Panc1 (cell line): ENCODE measurements at regions not wholly inside any gene's neighbourhood (a gene's known extent, or its start where the extent isn't known, plus 50 kb on each side); places are given as distances from the start of the nearest gene placed in this dataset.

Source experiments
- ATAC-seq: fragments of 200-7000 bp; cut with Tn5 transposase; 2 replicates; pipeline ENCODE4 v1.9.1; 2020; ENCODE audit warnings: mild to moderate bottlenecking, moderate library complexity
- BruUV-seq: library from RNA; stranded (reverse); fragments of 400-500 nt; replicated peaks from 2 replicates; lab custom pipeline; 2021; lab: Mats Ljungman, UMichigan
- CTCF ChIA-PET: fragments of 300-600 bp; sonication (Branson Sonifier 250); formaldehyde crosslinking; loops from one replicate; lab custom pipeline; 2022; ENCODE audit warnings: antibody characterized with exemption; lab: Charles Lee
- POLR2A ChIA-PET: fragments of 300-600 bp; sonication (Branson Sonifier 250); formaldehyde crosslinking; loops from one replicate; lab custom pipeline; 2022; ENCODE audit warnings: antibody characterized with exemption; lab: Charles Lee
- DNase-seq: peaks from one replicate; pipeline ENCODE4 v3.0.0-alpha.2; 2010; ENCODE audit warnings: low read depth, low spot score
- H3K27ac ChIP-seq: 2 replicates; pipeline ENCODE4 v1.5.1; 2011; ENCODE audit warnings: mild to moderate bottlenecking, low read length, inconsistent platforms
- H3K27me3 ChIP-seq: fragments of 200-500 bp; sonication (Bioruptor generic); 2 replicates; pipeline ENCODE4 v1.6.0; 2014; ENCODE audit warnings: low read length, inconsistent platforms; ENCODE audit not compliant: control insufficient read depth, insufficient read depth
- H3K36me3 ChIP-seq: fragments of 200-500 bp; sonication (Bioruptor generic); 2 replicates; pipeline ENCODE4 v1.5.1; 2014; ENCODE audit warnings: inconsistent platforms, mild to moderate bottlenecking, low read length, moderate library complexity; ENCODE audit not compliant: control insufficient read depth, insufficient read depth
- H3K4me1 ChIP-seq: 2 replicates; pipeline ENCODE4 v1.5.1; 2011; ENCODE audit warnings: inconsistent platforms, mild to moderate bottlenecking, low read length, moderate library complexity; ENCODE audit not compliant: control insufficient read depth, insufficient read depth
- H3K4me3 ChIP-seq, 2 experiments: 2 replicates each; pipeline ENCODE4 v1.5.1; 2011 to 2012; ENCODE audit warnings: low read depth in 2 of 2, low read length in 2 of 2, mild to moderate bottlenecking in 2 of 2, inconsistent platforms in 1 of 2, moderate library complexity in 1 of 2
- H3K9me3 ChIP-seq: fragments of 200-500 bp; sonication (Bioruptor generic); 2 replicates; pipeline ENCODE4 v1.5.1; 2014; ENCODE audit warnings: low read depth, mild to moderate bottlenecking, inconsistent platforms, low read length, moderate library complexity; ENCODE audit not compliant: control insufficient read depth, insufficient read depth
- POLR2AphosphoS5 ChIP-seq: IDR thresholded peaks from 2 replicates; pipeline ENCODE4 v1.6.1; 2012; ENCODE audit warnings: mild to moderate bottlenecking, low read depth, low read length, moderate library complexity
- SIN3A ChIP-seq: IDR thresholded peaks from 2 replicates; pipeline ENCODE4 v1.6.1; 2012; ENCODE audit warnings: low read depth, mild to moderate bottlenecking, low read length, moderate library complexity, borderline replicate concordance; ENCODE audit not compliant: insufficient read depth
- TCF7L2 ChIP-seq: IDR thresholded peaks from 2 replicates; pipeline ENCODE4 v1.6.1; 2011; ENCODE audit warnings: mild to moderate bottlenecking, low read depth, low read length, inconsistent platforms
- in situ Hi-C: cut with HindIII; loops from 2 replicates; pipeline ENCODE4 v1.10.0; 2016; ENCODE audit warnings: low sequenced_read_pairs, low pct_unique_long_range_greater_than_20kb
- intact Hi-C: fragments of 100-400 bp; cut with micrococcal nuclease; formaldehyde crosslinking; loops from one replicate; pipeline ENCODE4 v1.10.0; 2022; ENCODE audit not compliant: unreplicated experiment
- TF ChIP-seq, protein P1 (sequence below): fragments of 450-650 bp; IDR thresholded peaks from 2 replicates; pipeline ENCODE4 v1.5.1; 2017; ENCODE audit warnings: mild to moderate bottlenecking
- TF ChIP-seq, protein P2 (sequence below), 2 experiments: IDR thresholded peaks; 2 replicates each; pipeline ENCODE4 v1.6.1; 2011 to 2012; ENCODE audit warnings: low read depth in 2 of 2, control low read depth in 1 of 2, low read length in 1 of 2, mild to moderate bottlenecking in 1 of 2, moderate library complexity in 1 of 2; ENCODE audit not compliant: insufficient read depth in 1 of 2

DNA sequence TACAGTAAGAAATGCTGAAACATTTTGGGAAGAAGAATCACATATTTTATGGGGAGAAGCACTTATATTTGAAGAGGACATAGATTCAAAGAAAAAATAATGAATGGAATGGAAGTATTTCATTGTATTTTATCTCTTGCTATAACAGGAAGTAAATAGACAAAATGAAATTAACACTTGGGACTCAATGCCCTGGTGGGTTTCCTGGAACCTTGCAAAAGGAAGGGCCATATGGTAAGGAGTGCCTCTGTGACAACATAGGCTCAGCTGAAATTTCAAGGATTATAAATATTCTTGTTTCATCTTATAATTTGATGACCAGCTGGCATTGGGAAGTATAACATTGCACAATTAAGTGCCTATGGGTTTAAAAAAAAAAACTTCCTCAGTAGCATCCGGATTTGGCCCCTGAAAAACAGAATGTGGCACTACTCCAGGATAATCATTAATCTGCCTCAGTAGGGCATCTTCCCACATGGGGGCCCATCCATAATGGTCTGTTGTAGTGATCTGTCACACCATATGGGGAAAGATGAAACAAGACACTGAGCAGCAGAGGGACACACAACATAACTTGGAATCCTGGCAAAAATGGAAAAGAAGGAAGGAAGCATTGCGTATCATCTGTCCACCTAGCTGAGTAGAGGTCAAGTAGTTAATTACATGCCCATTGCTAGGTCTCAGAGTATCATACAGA is 321.6 kb downstream of the NDFIP2 start:
- peaks cover 4% of the 10 kb centered on the region; the same call in 1 of the 2 replicates for H3K4me1 ChIP-seq
- BruUV-seq, result no TSS peak
- in situ Hi-C loops (no loop called here), intact Hi-C loops (no loop called here)
- TF ChIP-seq, protein P1, sequence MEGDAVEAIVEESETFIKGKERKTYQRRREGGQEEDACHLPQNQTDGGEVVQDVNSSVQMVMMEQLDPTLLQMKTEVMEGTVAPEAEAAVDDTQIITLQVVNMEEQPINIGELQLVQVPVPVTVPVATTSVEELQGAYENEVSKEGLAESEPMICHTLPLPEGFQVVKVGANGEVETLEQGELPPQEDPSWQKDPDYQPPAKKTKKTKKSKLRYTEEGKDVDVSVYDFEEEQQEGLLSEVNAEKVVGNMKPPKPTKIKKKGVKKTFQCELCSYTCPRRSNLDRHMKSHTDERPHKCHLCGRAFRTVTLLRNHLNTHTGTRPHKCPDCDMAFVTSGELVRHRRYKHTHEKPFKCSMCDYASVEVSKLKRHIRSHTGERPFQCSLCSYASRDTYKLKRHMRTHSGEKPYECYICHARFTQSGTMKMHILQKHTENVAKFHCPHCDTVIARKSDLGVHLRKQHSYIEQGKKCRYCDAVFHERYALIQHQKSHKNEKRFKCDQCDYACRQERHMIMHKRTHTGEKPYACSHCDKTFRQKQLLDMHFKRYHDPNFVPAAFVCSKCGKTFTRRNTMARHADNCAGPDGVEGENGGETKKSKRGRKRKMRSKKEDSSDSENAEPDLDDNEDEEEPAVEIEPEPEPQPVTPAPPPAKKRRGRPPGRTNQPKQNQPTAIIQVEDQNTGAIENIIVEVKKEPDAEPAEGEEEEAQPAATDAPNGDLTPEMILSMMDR, result no peak
- TF ChIP-seq SIN3A, result no peak
- no peak for TF ChIP-seq POLR2AphosphoS5
- TF ChIP-seq, protein P2, sequence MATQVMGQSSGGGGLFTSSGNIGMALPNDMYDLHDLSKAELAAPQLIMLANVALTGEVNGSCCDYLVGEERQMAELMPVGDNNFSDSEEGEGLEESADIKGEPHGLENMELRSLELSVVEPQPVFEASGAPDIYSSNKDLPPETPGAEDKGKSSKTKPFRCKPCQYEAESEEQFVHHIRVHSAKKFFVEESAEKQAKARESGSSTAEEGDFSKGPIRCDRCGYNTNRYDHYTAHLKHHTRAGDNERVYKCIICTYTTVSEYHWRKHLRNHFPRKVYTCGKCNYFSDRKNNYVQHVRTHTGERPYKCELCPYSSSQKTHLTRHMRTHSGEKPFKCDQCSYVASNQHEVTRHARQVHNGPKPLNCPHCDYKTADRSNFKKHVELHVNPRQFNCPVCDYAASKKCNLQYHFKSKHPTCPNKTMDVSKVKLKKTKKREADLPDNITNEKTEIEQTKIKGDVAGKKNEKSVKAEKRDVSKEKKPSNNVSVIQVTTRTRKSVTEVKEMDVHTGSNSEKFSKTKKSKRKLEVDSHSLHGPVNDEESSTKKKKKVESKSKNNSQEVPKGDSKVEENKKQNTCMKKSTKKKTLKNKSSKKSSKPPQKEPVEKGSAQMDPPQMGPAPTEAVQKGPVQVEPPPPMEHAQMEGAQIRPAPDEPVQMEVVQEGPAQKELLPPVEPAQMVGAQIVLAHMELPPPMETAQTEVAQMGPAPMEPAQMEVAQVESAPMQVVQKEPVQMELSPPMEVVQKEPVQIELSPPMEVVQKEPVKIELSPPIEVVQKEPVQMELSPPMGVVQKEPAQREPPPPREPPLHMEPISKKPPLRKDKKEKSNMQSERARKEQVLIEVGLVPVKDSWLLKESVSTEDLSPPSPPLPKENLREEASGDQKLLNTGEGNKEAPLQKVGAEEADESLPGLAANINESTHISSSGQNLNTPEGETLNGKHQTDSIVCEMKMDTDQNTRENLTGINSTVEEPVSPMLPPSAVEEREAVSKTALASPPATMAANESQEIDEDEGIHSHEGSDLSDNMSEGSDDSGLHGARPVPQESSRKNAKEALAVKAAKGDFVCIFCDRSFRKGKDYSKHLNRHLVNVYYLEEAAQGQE (IDR thresholded peaks at IDR 0.05; ENCODE audit: insufficient read depth in 1 of 2, low read depth in 2 of 2, low read length in 1 of 2), result no peak
- TF ChIP-seq TCF7L2, result no peak
- no peaks in the 10 kb centered on the region for H3K36me3 ChIP-seq
- ATAC-seq (no peak), DNase-seq (no peak)
- ChIA-PET CTCF (no interaction called here), POLR2A (no interaction called here)
- no peak overlapping the region for H3K4me3 ChIP-seq
- peak overlapping the region; percentile 39; the same call in 1 of the 2 replicates for H3K27ac ChIP-seq
- no peaks in the 10 kb centered on the region for H3K27me3 ChIP-seq
- no peaks in the 10 kb centered on the region for H3K9me3 ChIP-seq

DNA sequence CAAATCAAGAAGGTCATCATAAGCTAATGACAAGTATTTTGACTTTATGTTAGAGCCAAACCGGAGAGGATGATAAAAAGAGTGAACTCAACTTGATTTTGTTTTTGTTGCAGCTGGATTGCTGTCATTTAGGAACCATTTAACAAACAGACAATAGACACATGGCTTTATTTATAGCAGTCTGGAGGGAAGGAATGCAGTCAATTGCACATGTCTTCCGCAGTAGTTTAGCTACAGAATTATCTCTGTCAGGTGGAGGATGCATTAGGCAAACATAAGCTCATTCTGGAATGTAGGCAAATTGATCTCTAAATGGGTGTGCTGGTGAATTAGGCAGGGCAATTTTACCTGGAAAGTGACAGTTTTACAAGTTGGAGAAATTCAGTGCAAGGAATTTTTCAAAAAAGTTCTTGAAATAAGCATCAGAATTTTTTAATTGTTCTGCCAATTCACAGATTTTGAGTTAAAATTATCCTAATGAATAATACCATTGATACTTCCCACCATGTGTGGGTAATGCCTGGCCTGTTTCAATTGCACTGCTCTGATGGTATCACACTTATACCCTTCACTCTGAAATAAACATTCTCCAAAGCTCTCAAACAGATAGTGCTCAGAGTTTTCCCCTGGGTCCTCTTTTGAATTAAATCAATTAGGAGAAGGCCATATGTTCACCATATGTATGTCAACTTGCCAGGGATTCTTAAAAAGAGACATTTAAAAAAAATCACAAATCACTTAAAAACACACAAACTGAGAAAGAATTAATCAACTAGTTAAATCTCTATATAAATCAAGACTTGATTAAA is 318.3 kb downstream of the NDFIP2 start:
- ATAC-seq (no peak), DNase-seq (no peak)
- in situ Hi-C loops (no loop called here), intact Hi-C loops (no loop called here)
- H3K27ac ChIP-seq, result no peak overlapping the region
- BruUV-seq, result no TSS peak
- H3K36me3 ChIP-seq, result no peaks in the 10 kb centered on the region
- H3K27me3 ChIP-seq, result no peaks in the 10 kb centered on the region
- POLR2A ChIA-PET, result no interaction called here
- TF ChIP-seq, protein P1, result no peak
- TF ChIP-seq, protein P2 (IDR thresholded peaks at IDR 0.05; ENCODE audit: insufficient read depth in 1 of 2, low read depth in 2 of 2, low read length in 1 of 2), result no peak
- TF ChIP-seq SIN3A (no peak), TCF7L2 (no peak), POLR2AphosphoS5 (no peak)
- peaks cover 2% of the 10 kb centered on the region; the same call in 1 of the 2 replicates for H3K4me1 ChIP-seq
- no peaks in the 10 kb centered on the region for H3K9me3 ChIP-seq
- CTCF ChIA-PET, result no interaction called here
- no peak overlapping the region for H3K4me3 ChIP-seq
